Coronary artery (tissue), 2 donors: ENCODE measurements at regions not wholly inside any gene's neighbourhood (a gene's known extent, or its start where the extent isn't known, plus 50 kb on each side); places are given as distances from the start of the nearest gene placed in this dataset.
"Not testable (repeated sequence)": the region's sequence is repeated elsewhere in the genome, so short reads cannot be mapped to it uniquely, and the experiment has no call there.

Source experiments
- DNase-seq: peaks from one replicate; pipeline ENCODE4 v3.0.0-alpha.2; 2017; ENCODE audit warnings: low spot score
- H3K27ac ChIP-seq, 2 donors: fragments of 200-600 bp; sonication (generic); one replicate each; pipeline ENCODE4 v1.5.1; 2016 to 2019
- H3K4me3 ChIP-seq: fragments of 200-600 bp; sonication (generic); 2 replicates; pipeline ENCODE4 v1.5.1; 2016; ENCODE audit warnings: mild to moderate bottlenecking, moderate library complexity
- TF ChIP-seq, protein P1 (sequence below): fragments of 200-600 bp; sonication (generic); IDR thresholded peaks from one replicate; pipeline ENCODE4 v1.5.1; 2019; ENCODE audit warnings: antibody characterized with exemption

DNA sequence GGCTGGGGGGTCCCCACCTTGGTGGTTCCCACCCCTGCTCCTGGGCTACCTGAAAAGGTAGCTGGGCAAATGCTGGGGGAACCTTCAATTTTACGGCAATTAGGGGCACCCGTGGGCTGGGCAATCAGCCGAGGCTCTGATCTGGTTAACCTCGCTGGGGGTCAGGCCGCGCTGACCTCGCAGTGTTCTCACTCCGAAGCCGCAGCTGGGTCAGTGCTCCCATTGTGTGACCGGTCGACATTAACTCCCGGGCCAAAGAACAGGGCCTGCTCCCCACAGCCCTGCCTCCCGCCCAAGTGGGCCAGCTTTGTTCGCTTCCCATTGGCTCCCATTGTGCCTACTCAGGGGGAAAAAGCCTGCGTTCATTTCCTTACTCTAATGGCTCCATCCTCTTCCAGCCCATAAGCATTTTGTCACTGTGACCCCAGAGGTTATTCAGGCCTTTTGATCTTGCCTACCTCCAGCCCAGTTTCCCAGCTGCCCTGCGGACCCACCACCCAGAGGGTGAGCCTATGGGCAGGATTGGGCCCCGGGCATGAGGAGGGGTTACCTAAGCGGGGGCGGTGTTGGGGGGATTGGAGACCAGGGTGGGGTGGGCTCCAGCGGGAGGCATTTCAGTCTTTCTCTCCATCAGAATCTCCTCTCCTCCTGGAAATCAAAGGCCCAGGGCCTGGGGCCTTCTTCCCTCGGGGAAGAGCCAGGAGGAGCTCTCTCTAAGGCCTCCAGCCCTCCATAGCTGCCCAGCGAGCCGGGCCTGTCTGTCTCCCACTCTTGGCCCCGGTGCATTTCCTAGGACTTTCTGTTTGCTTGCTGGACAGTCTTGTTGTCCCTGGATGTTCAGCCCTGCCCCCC is 90.1 kb downstream of the MYCN start:
- Histone ChIP-seq H3K4me3 (no peak overlapping the region), H3K27ac (no peak overlapping the region)
- TF ChIP-seq, protein P1, sequence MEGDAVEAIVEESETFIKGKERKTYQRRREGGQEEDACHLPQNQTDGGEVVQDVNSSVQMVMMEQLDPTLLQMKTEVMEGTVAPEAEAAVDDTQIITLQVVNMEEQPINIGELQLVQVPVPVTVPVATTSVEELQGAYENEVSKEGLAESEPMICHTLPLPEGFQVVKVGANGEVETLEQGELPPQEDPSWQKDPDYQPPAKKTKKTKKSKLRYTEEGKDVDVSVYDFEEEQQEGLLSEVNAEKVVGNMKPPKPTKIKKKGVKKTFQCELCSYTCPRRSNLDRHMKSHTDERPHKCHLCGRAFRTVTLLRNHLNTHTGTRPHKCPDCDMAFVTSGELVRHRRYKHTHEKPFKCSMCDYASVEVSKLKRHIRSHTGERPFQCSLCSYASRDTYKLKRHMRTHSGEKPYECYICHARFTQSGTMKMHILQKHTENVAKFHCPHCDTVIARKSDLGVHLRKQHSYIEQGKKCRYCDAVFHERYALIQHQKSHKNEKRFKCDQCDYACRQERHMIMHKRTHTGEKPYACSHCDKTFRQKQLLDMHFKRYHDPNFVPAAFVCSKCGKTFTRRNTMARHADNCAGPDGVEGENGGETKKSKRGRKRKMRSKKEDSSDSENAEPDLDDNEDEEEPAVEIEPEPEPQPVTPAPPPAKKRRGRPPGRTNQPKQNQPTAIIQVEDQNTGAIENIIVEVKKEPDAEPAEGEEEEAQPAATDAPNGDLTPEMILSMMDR = no peak
- no peak for DNase-seq

DNA sequence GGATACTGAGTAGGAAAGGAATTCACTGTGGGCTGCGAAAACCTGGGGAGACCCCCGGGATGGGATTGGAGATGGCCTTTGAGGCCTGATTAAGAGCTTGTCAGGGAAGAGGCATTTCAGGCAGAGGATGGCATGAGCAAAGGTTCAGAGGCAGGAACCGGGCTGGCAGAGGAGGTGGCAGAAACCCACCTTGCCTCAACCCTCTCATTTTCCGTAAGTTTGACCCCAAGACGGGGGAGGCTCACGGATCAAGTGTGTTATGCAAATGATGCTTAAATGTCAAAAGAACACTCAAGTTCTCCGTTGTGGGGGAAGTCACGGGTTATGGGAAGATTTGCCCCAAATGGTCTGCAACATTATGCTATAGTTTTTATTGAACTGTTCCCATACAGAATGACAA is 88.3 kb downstream of the MYCN start:
- TF ChIP-seq, protein P1 = no peak
- DNase-seq = no peak
- H3K27ac ChIP-seq = no peak overlapping the region
- H3K4me3 ChIP-seq = no peak overlapping the region

DNA sequence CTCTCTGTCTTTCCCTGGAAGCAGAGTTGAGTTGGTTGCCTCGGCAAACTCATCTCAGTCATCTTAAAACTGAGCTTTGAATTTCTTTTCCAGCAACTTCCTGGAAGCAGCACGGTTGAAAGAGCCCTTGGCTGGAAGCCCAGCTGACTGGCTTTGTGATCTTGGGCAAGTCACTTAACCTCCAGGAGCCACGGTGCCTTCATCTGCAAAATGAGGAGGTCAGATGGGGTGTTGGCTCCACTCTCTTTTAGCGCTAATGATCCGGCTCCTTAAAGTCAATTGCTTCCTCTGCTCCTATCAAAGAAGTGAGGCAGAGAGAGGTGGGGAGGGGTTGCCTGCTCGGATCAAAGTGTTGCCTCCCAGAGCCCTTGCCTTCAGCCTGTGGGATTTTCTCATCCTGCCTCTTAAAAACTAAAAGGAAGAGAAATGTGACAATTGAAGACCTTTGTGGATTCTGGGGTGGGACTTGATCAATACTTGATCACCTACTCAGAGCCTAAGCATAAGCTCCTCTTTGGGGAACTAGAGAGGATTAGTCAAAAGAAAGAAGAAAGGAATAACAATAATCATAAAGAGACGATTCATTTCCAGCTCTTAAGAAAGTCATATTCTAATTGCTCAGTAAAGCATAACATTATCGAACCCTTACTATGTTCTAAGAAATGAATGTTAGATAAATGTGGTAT is 86.6 kb downstream of the MYCN start:
- Histone ChIP-seq H3K27ac (no peak overlapping the region), H3K4me3 (no peak overlapping the region)
- TF ChIP-seq, protein P1 = no peak
- no peak for DNase-seq

DNA sequence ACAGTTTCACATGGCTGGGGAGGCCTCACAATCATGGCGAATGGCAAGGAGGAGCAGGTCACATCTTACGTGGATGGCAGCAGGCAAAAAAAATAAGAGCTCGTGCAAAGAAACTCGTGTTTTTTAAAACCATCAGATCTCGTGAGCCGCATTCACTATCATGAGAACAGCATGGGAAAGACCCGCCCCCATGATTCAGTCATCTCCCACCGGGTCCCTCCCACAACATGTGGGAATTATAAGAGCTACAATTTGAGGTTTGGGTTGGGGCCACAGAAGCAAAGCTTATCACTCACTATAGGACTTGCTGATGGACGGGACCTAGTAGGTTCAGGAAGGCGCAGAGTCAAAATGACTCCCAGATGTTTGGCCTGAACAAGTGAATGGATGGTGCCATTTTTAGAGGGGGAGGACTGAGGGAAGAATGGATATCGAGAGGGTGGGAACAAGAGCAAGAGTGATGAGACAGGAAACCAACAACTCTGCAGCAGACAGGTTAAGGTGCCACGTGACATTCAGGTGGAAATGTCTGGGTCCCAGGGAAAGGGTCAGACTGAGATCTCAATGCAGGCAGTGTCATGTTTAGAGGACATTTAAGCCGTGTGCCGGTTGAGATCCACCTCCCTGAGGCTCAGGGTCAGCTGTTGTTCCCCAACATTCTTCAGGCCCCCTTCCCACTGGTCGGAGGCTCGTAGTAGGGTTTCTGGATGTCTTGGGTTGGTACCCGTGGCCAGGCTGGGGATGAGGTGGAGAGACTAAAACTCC is 85.7 kb downstream of the MYCN start:
- TF ChIP-seq, protein P1 = no peak
- Histone ChIP-seq H3K27ac (no peak overlapping the region), H3K4me3 (no peak overlapping the region)
- no peak for DNase-seq

DNA sequence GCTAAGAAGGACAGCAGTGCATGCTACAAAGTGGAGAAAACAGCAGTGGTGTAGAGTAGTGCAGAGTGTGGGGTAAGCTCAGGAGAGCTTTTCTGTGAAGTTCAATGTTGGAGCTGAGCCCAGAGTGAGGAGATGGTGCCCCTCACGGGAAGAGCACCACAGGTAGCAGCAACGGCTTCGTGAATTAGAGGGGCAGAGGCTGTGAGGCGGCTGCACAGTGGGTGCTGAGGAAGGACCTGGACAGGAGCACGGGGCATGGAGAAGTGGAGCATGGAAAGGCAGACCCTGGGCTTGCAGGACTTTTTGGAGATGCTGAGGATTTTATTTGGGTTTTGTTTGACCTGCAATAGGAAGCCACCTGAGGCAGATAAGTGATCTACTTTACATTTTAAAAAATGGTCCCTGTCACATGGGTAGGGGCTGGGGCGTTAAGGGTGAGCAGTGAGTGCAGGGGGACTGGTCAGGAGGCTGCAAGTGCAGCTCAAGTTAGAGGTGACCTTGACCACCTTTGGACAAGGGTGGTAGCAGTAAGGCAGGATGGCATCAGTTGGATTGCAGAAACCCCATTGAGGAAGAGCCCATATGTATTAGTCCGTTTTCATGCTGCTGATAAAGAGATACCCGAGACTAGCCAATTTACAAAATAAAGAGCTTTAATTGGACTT is 85.0 kb downstream of the MYCN start:
- no peak for DNase-seq
- H3K4me3 ChIP-seq = no peak overlapping the region
- TF ChIP-seq, protein P1 = no peak
- no peak overlapping the region for H3K27ac ChIP-seq

DNA sequence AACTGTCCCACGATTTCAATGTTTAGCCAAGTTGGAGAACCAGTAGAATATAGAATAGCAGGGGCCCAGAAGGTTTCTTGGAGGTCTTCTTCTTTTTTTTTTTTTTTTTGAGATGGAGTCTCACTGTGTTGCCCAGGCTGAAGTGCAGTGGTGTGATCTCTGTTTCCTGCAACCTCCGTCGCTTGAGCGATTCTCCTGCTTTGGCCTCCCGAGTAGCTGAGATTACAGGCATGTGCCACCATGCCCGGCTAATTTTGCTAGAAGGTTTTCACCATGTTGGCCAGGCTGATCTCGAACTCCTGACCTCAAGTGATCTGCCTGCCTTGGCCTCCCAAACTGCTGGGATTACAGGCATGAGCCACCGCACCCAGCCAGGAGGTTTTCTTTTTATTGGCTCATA is 84.3 kb downstream of the MYCN start:
- H3K27ac ChIP-seq, DNase-seq, H3K4me3 ChIP-seq: not testable (repeated sequence)
